Type B pancreatic cell (in vitro differentiated cells): ENCODE measurements at regions not wholly inside any gene's neighbourhood (a gene's known extent, or its start where the extent isn't known, plus 50 kb on each side); places are given as distances from the start of the nearest gene placed in this dataset.

Experiments
- DNase-seq: peaks from one replicate; pipeline ENCODE4 v3.0.0; 2021; ENCODE audit warnings: mixed read lengths; ENCODE audit not compliant: unreplicated experiment; ENCODE audit errors: extremely low spot score
- H3K27ac Mint-ChIP-seq: 2 replicates; pipeline ENCODE4 v1.8.0; 2021; ENCODE audit warnings: mild to moderate bottlenecking, mixed read lengths
- H3K27me3 Mint-ChIP-seq: 2 replicates; pipeline ENCODE4 v1.8.0; 2021; ENCODE audit warnings: mixed read lengths
- H3K36me3 Mint-ChIP-seq: 2 replicates; pipeline ENCODE4 v1.8.0; 2021; ENCODE audit warnings: mixed read lengths
- H3K4me1 Mint-ChIP-seq: one replicate; pipeline ENCODE4 v1.8.0; 2021; ENCODE audit warnings: mixed read lengths; ENCODE audit not compliant: unreplicated experiment
- H3K4me3 Mint-ChIP-seq: 2 replicates; pipeline ENCODE4 v1.8.0; 2021; ENCODE audit warnings: mild to moderate bottlenecking, mixed read lengths
- H3K9me3 Mint-ChIP-seq: 2 replicates; pipeline ENCODE4 v1.8.0; 2021; ENCODE audit warnings: mixed read lengths
- CTCF ChIP-seq: fragments of 200-600 bp; sonication (generic); conservative IDR thresholded peaks from 2 replicates; pipeline ENCODE4 v1.5.0; 2021; ENCODE audit warnings: antibody characterized with exemption, mild to moderate bottlenecking

GRCh38 chr12:94889445-94890210 lies 113.9 kb downstream of the NDUFA12 start:
- no peaks in the 10 kb centered on the region for H3K4me1 Mint-ChIP-seq
- no peaks in the 10 kb centered on the region for H3K36me3 Mint-ChIP-seq
- peaks cover 45% of the 10 kb centered on the region for H3K27me3 Mint-ChIP-seq
- no peak overlapping the region for H3K4me3 Mint-ChIP-seq
- TF ChIP-seq CTCF, result no peak
- no peak overlapping the region for H3K27ac Mint-ChIP-seq
- H3K9me3 Mint-ChIP-seq, result no peaks in the 10 kb centered on the region
- DNase-seq, result no peak

GRCh38 chr12:94879542-94879941 lies 124.0 kb downstream of the NDUFA12 start:
- no peak for DNase-seq
- Mint-ChIP-seq H3K27ac (no peak overlapping the region), H3K9me3 (no peaks in the 10 kb centered on the region), H3K36me3 (no peaks in the 10 kb centered on the region), H3K4me3 (no peak overlapping the region), H3K4me1 (no peaks in the 10 kb centered on the region), H3K27me3 (peaks cover 69% of the 10 kb centered on the region)
- no peak for TF ChIP-seq CTCF

GRCh38 chr12:94875525-94875924 lies 128.0 kb downstream of the NDUFA12 start:
- peak; percentile 54 for TF ChIP-seq CTCF
- DNase-seq, result no peak
- peak overlapping the region; percentile 67 for H3K4me3 Mint-ChIP-seq
- peaks cover 79% of the 10 kb centered on the region for H3K27me3 Mint-ChIP-seq
- no peaks in the 10 kb centered on the region for H3K36me3 Mint-ChIP-seq
- peaks cover 4% of the 10 kb centered on the region for H3K4me1 Mint-ChIP-seq
- H3K9me3 Mint-ChIP-seq, result no peaks in the 10 kb centered on the region
- no peak overlapping the region for H3K27ac Mint-ChIP-seq

GRCh38 chr12:94874518-94875302 lies 128.8 kb downstream of the NDUFA12 start:
- DNase-seq, result no peak
- H3K36me3 Mint-ChIP-seq, result no peaks in the 10 kb centered on the region
- peaks cover 82% of the 10 kb centered on the region for H3K27me3 Mint-ChIP-seq
- TF ChIP-seq CTCF, result no peak
- peak overlapping the region; percentile 86 for H3K4me3 Mint-ChIP-seq
- H3K9me3 Mint-ChIP-seq, result no peaks in the 10 kb centered on the region
- H3K4me1 Mint-ChIP-seq, result peaks cover 4% of the 10 kb centered on the region
- no peak overlapping the region for H3K27ac Mint-ChIP-seq

GRCh38 chr12:94873734-94874517 lies 129.6 kb downstream of the NDUFA12 start:
- Mint-ChIP-seq H3K4me3 (peak overlapping the region; percentile 86), H3K27ac (no peak overlapping the region), H3K4me1 (peaks cover 4% of the 10 kb centered on the region), H3K9me3 (no peaks in the 10 kb centered on the region), H3K27me3 (peaks cover 81% of the 10 kb centered on the region), H3K36me3 (no peaks in the 10 kb centered on the region)
- peak; percentile 70 for DNase-seq
- no peak for TF ChIP-seq CTCF
